HG02798 (cell line): ENCODE measurements at regions not wholly inside any gene's neighbourhood (a gene's known extent, or its start where the extent isn't known, plus 50 kb on each side); places are given as distances from the start of the nearest gene placed in this dataset.
"Not testable (repeated sequence)": the region's sequence is repeated elsewhere in the genome, so short reads cannot be mapped to it uniquely, and the experiment has no call there.

ENCODE experiments used
- ATAC-seq: cut with Tn5 transposase; IDR thresholded peaks from one replicate; pipeline ENCODE4 v1.9.1; 2021; ENCODE audit warnings: mild to moderate bottlenecking; ENCODE audit not compliant: unreplicated experiment, poor library complexity

GRCh38 chr1:55823541-55824250 is 608.5 kb upstream of the USP24 start:
- ATAC-seq: no peak

GRCh38 chr1:55822891-55823290 is 607.7 kb upstream of the USP24 start:
- ATAC-seq: no peak

GRCh38 chr1:55821234-55821633 is 606.1 kb upstream of the USP24 start:
- ATAC-seq: no peak

GRCh38 chr1:55820501-55820900 is 605.3 kb upstream of the USP24 start:
- no peak for ATAC-seq

- ATAC-seq: no peak
These were observed 603.8 kb upstream of the USP24 start for GRCh38 chr1:55819011-55819410.

GRCh38 chr1:55816456-55817426 is 601.6 kb upstream of the USP24 start:
- ATAC-seq: no peak

GRCh38 chr1:55815745-55816455 is 600.7 kb upstream of the USP24 start:
- ATAC-seq: no peak

GRCh38 chr1:55814967-55815366 is 599.8 kb upstream of the USP24 start:
- no peak for ATAC-seq

- no peak for ATAC-seq
These were observed 598.5 kb upstream of the USP24 start for GRCh38 chr1:55813618-55814017.

GRCh38 chr1:55812281-55812680 is 597.1 kb upstream of the USP24 start:
- ATAC-seq: no peak

- no peak for ATAC-seq
These were observed 593.1 kb upstream of the USP24 start for GRCh38 chr1:55808263-55808662.

GRCh38 chr1:55803429-55803828 is 588.3 kb upstream of the USP24 start:
- ATAC-seq: no peak

GRCh38 chr1:55801481-55801880 is 586.3 kb upstream of the USP24 start:
- no peak for ATAC-seq

GRCh38 chr1:55800503-55800902 is 585.3 kb upstream of the USP24 start:
- ATAC-seq: no peak

- no peak for ATAC-seq
These were observed 578.7 kb upstream of the USP24 start for GRCh38 chr1:55793856-55794255.

- no peak for ATAC-seq
These were observed 577.7 kb upstream of the USP24 start for GRCh38 chr1:55792870-55793269.

- no peak for ATAC-seq
These were observed 574.3 kb upstream of the USP24 start for GRCh38 chr1:55789466-55789865.

GRCh38 chr1:55786396-55786795 is 571.2 kb upstream of the USP24 start:
- no peak for ATAC-seq

- not testable (repeated sequence) for ATAC-seq
These were observed 569.8 kb upstream of the USP24 start for GRCh38 chr1:55784941-55785450.

GRCh38 chr1:55781944-55782482 is 566.8 kb upstream of the USP24 start:
- ATAC-seq: no peak
